Nephron (organoid): ENCODE measurements at regions not wholly inside any gene's neighbourhood (a gene's known extent, or its start where the extent isn't known, plus 50 kb on each side); places are given as distances from the start of the nearest gene placed in this dataset.
"Not testable (repeated sequence)": the region's sequence is repeated elsewhere in the genome, so short reads cannot be mapped to it uniquely, and the experiment has no call there.

ENCODE experiments used
- H3K27ac Mint-ChIP-seq, 3 experiments: 2 replicates each; pipeline ENCODE4 v1.8.0; 2020; ENCODE audit warnings: mixed read lengths in 3 of 3, mild to moderate bottlenecking in 2 of 3, moderate library complexity in 1 of 3
- H3K27me3 Mint-ChIP-seq: 2 replicates; pipeline ENCODE4 v1.8.0; 2021; ENCODE audit warnings: low read depth, mild to moderate bottlenecking, moderate library complexity, mixed read lengths
- H3K36me3 Mint-ChIP-seq: 2 replicates; pipeline ENCODE4 v1.8.0; 2020; ENCODE audit warnings: low read depth, mixed read lengths
- H3K4me1 Mint-ChIP-seq: 2 replicates; pipeline ENCODE4 v1.8.0; 2020; ENCODE audit warnings: mixed read lengths
- H3K4me3 Mint-ChIP-seq, 3 experiments: 2 replicates each; pipeline ENCODE4 v1.8.0; 2020; ENCODE audit warnings: mild to moderate bottlenecking in 3 of 3, mixed read lengths in 3 of 3, moderate library complexity in 2 of 3
- H3K9me3 Mint-ChIP-seq: 2 replicates; pipeline ENCODE4 v1.8.0; 2020; ENCODE audit warnings: mixed read lengths
- CTCF ChIP-seq, 3 experiments: fragments of 200-600 bp; sonication (generic); IDR thresholded peaks; one replicate each; pipeline ENCODE4 v1.5.0; 2021; ENCODE audit warnings: antibody characterized with exemption in 3 of 3; ENCODE audit not compliant: unreplicated experiment in 3 of 3

- no peak for TF ChIP-seq CTCF (IDR thresholded peaks at IDR 0.05; ENCODE audit: unreplicated experiment in 3 of 3)
- no peaks in the 10 kb centered on the region for H3K36me3 Mint-ChIP-seq
- no peaks in the 10 kb centered on the region for H3K9me3 Mint-ChIP-seq
- peaks cover 13% of the 10 kb centered on the region for H3K4me1 Mint-ChIP-seq
- peaks cover 20% of the 10 kb centered on the region for H3K27me3 Mint-ChIP-seq
- H3K27ac Mint-ChIP-seq = no peak overlapping the region
- no peak overlapping the region for H3K4me3 Mint-ChIP-seq
Measured at GRCh38 chr3:197450810-197451209, 105.0 kb downstream of the BDH1 start.

GRCh38 chr3:197450308-197450707, 105.5 kb downstream of the BDH1 start:
- H3K27me3 Mint-ChIP-seq = peaks cover 19% of the 10 kb centered on the region
- H3K36me3 Mint-ChIP-seq = no peaks in the 10 kb centered on the region
- no peaks in the 10 kb centered on the region for H3K9me3 Mint-ChIP-seq
- no peak overlapping the region for H3K4me3 Mint-ChIP-seq
- TF ChIP-seq CTCF (IDR thresholded peaks at IDR 0.05; ENCODE audit: unreplicated experiment in 3 of 3) = no peak
- peak overlapping the region in 1 of 3 experiments; percentile 23 for H3K27ac Mint-ChIP-seq
- peaks cover 11% of the 10 kb centered on the region for H3K4me1 Mint-ChIP-seq

- Mint-ChIP-seq H3K27me3 (peaks cover 13% of the 10 kb centered on the region), H3K27ac (peak overlapping the region in 1 of 3 experiments; percentile 39)
- not testable (repeated sequence) for H3K4me1 Mint-ChIP-seq, H3K4me3 Mint-ChIP-seq, H3K9me3 Mint-ChIP-seq, H3K36me3 Mint-ChIP-seq
Measured at GRCh38 chr3:197449181-197449580, 106.6 kb downstream of the BDH1 start.

- not testable (repeated sequence) for H3K4me3 Mint-ChIP-seq, H3K9me3 Mint-ChIP-seq, H3K4me1 Mint-ChIP-seq, H3K27ac Mint-ChIP-seq, H3K36me3 Mint-ChIP-seq
- H3K27me3 Mint-ChIP-seq = peaks cover 10% of the 10 kb centered on the region
Measured at GRCh38 chr3:197447781-197448180, 108.0 kb downstream of the BDH1 start.

- Mint-ChIP-seq H3K4me3 (no peak overlapping the region), H3K36me3 (no peaks in the 10 kb centered on the region), H3K9me3 (no peaks in the 10 kb centered on the region), H3K27me3 (peaks cover 10% of the 10 kb centered on the region), H3K27ac (no peak overlapping the region), H3K4me1 (peaks cover 10% of the 10 kb centered on the region)
- TF ChIP-seq CTCF (IDR thresholded peaks at IDR 0.05; ENCODE audit: unreplicated experiment in 3 of 3) = no peak
Measured at GRCh38 chr3:197447057-197447456, 108.7 kb downstream of the BDH1 start.

- no peak for TF ChIP-seq CTCF (IDR thresholded peaks at IDR 0.05; ENCODE audit: unreplicated experiment in 3 of 3)
- H3K9me3 Mint-ChIP-seq = no peaks in the 10 kb centered on the region
- peaks cover 10% of the 10 kb centered on the region for H3K27me3 Mint-ChIP-seq
- no peak overlapping the region for H3K4me3 Mint-ChIP-seq
- H3K27ac Mint-ChIP-seq = no peak overlapping the region
- no peaks in the 10 kb centered on the region for H3K36me3 Mint-ChIP-seq
- H3K4me1 Mint-ChIP-seq = peaks cover 10% of the 10 kb centered on the region
Measured at GRCh38 chr3:197446700-197447056, 109.1 kb downstream of the BDH1 start.

- Mint-ChIP-seq H3K36me3 (no peaks in the 10 kb centered on the region), H3K9me3 (no peaks in the 10 kb centered on the region), H3K27me3 (peaks cover 10% of the 10 kb centered on the region), H3K4me1 (peaks cover 10% of the 10 kb centered on the region), H3K27ac (peak overlapping the region in 2 of 3 experiments; percentile 48 to 55), H3K4me3 (no peak overlapping the region)
- TF ChIP-seq CTCF (IDR thresholded peaks at IDR 0.05; ENCODE audit: unreplicated experiment in 3 of 3) = no peak
Measured at GRCh38 chr3:197445896-197446699, 109.7 kb downstream of the BDH1 start.
